Gastrocnemius medialis (tissue), 4 donors: ENCODE measurements at regions not wholly inside any gene's neighbourhood (a gene's known extent, or its start where the extent isn't known, plus 50 kb on each side); places are given as distances from the start of the nearest gene placed in this dataset.

ENCODE experiments used
- POLR2A ChIP-seq, 2 donors: fragments of 450-650 bp; IDR thresholded peaks; one replicate each; pipeline ENCODE4 v1.6.1; 2017; ENCODE audit warnings: antibody characterized with exemption in 2 of 2, mild to moderate bottlenecking in 2 of 2, moderate library complexity in 2 of 2
- TF ChIP-seq, protein P1 (sequence below), 5 experiments: fragments of 450-650 bp in 3 of 5; fragments of 200-600 bp in 2 of 5; sonication (generic) in 2 of 5; IDR thresholded peaks in 4 of 5; conservative IDR thresholded peaks in 1 of 5; 1 replicate in 4 of 5; 2 replicates in 1 of 5; pipeline ENCODE4 v1.5.1; 2016 to 2019; ENCODE audit warnings: antibody characterized with exemption in 5 of 5, mild to moderate bottlenecking in 3 of 5, moderate library complexity in 3 of 5

DNA sequence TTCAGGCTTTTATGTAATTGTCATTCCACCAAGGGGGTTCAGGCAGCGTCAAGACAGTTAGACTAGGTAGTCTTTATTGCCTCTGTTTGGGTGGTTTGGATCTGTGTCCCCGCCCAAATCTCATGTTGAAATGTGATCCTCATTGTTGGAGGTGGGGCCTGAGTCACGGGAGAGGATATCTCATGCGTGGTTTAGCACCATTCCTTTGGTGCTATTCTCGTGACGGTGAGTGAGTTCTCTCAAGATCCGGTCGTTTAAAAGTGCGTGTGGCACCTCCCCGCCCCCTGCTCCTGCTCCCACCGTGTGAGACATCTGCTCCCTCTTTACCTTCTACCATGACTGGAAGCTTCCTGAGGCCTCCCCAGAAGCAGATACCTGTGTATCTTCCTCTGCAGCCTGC lies 51.3 kb upstream of the FOXC1 start:
- TF ChIP-seq, protein P1, sequence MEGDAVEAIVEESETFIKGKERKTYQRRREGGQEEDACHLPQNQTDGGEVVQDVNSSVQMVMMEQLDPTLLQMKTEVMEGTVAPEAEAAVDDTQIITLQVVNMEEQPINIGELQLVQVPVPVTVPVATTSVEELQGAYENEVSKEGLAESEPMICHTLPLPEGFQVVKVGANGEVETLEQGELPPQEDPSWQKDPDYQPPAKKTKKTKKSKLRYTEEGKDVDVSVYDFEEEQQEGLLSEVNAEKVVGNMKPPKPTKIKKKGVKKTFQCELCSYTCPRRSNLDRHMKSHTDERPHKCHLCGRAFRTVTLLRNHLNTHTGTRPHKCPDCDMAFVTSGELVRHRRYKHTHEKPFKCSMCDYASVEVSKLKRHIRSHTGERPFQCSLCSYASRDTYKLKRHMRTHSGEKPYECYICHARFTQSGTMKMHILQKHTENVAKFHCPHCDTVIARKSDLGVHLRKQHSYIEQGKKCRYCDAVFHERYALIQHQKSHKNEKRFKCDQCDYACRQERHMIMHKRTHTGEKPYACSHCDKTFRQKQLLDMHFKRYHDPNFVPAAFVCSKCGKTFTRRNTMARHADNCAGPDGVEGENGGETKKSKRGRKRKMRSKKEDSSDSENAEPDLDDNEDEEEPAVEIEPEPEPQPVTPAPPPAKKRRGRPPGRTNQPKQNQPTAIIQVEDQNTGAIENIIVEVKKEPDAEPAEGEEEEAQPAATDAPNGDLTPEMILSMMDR (IDR thresholded peaks at IDR 0.05 in 4 of 5, conservative IDR thresholded peaks at IDR 0.05 in 1 of 5), result no peak
- no peak for TF ChIP-seq POLR2A (IDR thresholded peaks at IDR 0.05)
